Stimulated activated CD4-positive, alpha-beta T cell treated with anti-CD3 and anti-CD28 coated beads, Interleukin-1b, Interleukin-23, amount 100 ng/mL, for 4 hours (primary cell): ENCODE measurements at regions not wholly inside any gene's neighbourhood (a gene's known extent, or its start where the extent isn't known, plus 50 kb on each side); places are given as distances from the start of the nearest gene placed in this dataset.

Experiments used
- DNase-seq, 2 donors: peaks; one replicate each; pipeline ENCODE4 v3.0.0-alpha.2; 2020; ENCODE audit warnings: low read depth in 2 of 2

DNA sequence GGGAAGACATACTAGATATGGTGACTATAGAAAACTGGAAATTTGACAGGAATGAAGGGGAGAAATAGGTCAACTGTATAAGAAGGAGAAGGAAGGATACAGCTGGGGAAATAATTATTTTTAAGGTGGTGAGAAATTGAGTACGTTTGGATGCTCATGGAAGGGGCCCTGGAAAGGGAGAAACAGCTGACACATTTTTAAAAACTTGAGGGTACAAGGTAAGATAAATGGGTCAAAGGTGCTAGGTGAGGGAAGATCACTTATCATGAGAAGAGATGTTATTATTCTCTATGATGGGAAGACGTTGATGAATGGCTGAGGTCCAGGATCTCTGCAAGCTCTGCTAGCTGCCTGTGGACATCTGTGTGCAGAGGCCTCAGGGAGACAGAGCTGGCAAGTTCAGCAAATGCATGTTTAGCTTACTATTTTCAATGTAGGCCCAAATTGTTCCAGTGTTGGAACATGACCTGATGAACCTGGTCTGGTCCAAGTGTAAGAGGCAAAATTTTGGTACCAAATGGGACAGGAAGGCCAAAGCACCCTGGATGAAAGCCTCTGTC, 181.7 kb downstream of the MTRR start:
- no peak for DNase-seq

DNA sequence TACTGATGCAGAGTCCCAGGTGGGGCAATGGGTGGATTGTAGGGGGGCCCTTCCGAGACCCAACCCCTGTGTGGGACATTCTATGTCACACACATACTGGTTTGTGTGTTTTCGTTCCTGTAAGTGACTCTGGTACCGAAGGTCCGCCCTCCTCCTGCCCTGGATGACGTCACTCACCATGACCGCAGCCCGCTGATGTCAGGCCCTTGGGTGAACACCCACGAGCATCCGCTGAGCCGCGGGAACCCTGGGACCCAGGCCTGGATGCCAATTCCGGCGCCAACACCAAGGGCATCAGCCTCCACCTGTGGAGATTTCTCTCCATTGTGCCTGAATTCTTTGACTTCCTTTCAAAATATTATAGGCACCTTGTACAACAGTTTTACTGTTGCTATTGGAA, 184.3 kb downstream of the MTRR start:
- no peak for DNase-seq

DNA sequence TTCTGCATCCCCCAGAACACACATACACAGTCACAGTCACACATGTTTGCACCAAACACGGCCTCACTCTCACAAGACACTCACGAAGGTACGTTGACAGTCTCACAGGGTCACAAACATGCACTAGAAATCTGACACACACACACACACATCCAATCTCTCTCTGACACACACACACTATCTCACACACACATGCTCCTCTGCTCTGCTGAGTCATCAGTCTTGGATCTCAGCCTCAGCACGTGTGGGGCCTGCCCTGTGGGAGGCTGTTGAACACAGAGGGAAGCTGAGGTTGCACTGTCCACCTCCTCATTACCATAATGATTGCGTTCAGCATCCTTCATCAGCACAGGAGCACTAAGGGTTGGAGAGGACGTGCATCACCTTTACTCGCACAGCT, 188.8 kb downstream of the MTRR start:
- DNase-seq = no peak

DNA sequence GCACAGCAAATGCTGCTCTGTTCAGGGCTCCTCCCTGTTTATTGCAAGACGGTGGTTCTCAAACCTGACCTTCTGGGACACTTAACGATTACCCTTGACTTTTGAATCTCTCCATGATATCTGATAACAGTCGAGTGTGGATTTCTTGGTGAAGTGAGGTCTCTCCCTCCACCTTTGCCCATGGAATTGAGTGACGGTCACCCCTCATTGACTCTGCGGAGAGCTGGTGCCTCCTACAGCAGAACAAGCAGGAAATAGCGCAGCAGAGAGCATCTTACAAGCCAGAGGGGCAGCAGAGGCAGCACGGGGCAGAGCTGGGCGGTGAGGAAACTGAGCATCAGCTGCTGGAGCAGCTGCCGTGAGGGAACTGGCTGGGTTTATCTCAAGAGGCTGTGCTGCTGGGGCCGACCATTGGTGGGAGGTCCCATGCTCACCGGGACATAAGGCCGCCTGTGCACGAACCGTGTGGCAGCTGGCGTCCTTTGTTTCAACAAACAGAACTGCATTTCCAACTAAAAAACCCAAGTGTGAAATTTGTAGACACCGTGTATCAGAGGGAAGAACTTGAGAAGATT, 189.8 kb downstream of the MTRR start:
- no peak for DNase-seq

DNA sequence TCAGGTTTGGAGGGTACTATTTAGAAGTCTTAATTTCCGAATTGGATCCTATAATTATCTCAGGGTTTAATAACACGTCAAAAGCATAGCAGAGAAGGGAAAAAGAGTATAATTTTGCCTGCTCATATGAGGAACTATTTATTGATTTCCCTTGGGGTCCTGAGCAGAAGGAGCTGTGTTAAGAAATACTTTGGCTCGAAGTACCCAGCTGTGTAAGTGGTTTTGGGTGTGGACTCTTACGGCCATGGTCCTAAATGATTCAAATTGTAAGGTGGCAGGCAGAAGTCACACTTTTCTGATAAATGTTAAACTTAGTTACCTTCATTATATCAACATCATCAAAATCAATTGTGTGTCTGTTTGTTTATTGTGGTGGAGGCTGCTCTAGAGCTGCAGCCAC, 190.4 kb downstream of the MTRR start:
- DNase-seq = no peak

DNA sequence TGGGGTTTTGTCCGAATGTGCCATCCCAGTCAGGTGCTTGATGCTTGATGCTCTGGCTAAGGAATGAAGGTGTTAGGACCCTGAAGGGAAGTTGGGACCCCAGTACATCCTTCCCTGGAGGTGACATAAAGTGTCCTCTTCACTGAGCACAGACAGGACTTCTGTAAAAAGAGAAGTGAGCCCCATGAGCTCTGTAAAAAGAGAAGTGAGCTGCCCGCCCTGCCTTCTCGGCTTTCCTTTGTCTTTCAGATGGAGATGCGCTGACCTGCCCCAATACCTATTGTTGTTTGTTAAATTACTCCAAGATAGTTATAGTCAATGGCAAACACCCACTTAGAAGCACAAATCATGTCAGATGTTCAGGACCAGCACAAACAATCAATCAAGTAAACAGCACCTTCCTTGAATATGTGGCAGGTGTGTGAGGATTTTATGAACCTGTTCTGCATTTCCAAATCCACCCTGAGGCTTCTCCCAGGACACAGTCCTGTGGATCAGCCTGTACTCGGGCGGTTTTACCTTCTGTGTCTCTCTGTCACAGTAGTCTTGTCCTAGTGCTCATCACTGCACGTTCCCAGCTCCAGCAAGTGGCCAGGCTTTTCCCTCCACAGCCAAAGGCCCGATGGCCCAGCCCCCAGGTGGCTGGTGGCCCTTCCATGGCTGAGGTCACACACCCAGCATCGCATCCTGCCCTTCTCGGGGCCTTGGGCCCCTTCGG, 191.4 kb downstream of the MTRR start:
- no peak for DNase-seq

DNA sequence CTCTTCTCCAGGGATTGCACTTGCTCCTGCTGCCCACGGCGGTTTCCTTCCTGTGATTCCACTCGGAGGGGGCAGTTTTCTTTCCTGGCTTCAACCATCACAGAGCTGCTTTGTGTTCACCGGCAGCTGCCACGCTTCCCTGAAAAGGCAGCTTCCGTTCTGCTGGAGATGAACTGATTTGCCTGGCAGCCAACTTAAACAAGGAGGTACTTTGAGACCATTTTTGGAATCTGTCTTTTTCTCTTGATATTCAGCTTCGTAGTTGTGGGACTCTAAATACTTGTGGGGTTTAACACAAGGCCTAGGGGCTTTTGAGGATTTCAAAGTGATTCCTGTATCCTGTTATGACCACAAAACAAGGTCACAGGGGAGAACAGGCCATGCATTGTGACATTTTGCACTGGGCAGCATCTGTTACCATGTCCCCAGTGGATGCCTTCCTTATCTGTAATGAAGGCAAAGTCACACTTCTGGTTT, 192.0 kb downstream of the MTRR start:
- DNase-seq = no peak

DNA sequence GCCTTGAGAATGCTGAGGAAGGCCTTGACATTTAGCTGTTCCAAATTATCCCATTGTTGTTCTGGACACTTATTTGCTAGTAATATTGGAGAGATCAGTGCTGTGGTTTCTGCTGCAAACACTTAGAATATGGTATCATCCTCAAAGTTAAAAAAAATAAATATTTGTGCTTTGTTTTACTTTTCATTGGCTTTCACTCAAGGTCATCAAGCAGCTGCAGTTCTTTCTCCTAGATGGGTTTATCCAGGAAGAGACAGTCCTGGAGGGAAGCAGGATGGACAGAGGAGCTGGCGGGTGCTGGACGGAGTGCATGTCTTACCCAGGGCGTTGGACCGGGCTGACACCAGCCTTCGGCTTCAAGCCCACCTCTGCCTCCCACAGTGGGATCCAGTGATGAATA, 193.6 kb downstream of the MTRR start:
- DNase-seq = no peak

DNA sequence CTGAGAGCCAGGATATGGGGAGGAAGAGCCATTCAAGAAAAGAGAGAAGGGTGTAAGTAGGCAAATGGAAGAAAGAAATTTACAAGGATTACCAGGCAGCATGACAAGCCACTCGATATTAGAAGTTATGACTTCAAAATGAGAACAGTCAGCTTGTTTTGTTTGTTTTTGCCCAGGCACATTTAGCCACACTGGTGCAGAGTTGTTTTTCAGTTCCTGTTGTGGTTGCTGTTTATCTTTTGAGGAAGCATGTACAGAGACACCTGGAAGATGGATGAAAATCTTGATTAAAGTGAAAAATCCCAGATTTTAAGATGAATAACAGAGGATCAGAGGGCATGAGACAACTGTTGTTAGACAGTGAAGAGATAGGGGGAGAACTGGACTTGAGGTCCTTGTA, 199.1 kb downstream of the MTRR start:
- DNase-seq = no peak

DNA sequence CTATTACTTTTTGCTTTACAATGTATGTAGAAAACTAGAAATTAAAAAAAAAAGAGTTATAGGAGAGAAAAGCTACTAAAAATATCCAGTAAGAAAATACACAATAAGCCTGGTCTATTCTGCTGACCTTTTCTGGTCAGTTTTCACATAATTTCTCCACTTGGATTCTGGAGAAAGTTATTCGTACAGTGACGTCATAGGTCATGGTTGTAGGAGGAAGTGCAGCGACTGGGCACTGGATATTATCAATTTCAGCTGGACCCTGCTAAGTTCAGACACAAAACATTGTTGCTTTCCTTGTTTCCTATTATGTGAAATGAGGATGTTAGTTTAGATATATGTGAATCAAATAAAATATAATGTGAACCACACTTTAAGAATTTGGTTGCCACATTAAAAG, 201.2 kb downstream of the MTRR start:
- DNase-seq = no peak

DNA sequence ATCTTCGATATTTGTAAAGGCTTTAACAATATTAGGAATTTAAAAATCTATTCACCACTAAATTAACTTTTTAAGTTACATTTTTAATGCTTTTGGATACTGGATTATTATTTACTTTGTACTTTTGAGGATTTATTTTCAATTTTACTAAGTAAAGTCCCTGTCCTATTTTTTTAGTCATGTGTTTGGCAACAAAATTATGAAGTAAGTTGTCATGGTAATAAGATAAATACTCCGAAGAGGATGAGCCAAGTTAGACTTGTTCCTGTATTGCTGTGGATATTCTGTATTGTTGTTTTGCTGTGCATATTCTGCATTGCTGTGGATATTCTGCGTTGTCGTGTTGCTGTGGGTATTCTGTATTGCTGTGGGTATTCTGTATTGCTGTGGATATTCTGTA, 210.1 kb downstream of the MTRR start:
- DNase-seq = no peak

DNA sequence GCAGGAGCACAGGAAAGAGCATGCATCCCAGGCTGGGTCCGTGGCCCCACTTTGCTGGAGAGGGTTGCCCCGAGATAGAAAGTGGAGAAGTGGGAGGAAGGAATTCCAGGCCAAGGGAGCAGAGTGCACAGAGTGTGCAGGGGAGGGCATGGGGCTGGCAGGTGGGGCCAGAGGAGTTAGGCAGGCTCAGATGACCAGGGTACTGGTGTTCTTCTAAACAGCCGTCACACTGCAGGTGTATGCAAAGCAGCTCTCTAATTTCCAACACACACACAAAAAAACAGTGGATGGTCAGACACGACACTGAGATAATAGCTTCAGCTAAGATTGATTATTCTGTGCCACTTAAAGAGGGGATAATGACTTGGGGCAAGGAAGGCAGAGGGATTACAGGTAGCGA, 212.2 kb downstream of the MTRR start:
- DNase-seq = no peak

DNA sequence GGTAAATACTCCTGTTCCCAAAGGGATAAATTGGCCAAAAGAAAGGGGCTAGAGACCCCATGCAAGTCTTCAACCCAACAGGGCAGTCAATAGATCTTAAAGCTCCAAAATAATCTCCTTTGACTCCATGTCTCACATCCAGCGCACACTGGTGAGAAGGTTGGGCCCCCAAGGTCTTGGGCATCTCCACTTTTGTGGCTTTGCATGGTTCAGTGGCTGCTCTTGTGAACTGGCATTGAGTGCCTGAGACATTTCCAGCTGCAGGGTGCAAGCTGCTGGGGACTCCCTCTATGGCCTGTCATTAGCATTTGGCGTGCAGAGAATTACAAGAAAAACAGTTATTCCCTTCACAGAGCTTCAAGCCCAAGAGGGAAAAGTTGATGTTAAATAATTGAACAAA, 224.7 kb downstream of the MTRR start:
- DNase-seq = no peak

DNA sequence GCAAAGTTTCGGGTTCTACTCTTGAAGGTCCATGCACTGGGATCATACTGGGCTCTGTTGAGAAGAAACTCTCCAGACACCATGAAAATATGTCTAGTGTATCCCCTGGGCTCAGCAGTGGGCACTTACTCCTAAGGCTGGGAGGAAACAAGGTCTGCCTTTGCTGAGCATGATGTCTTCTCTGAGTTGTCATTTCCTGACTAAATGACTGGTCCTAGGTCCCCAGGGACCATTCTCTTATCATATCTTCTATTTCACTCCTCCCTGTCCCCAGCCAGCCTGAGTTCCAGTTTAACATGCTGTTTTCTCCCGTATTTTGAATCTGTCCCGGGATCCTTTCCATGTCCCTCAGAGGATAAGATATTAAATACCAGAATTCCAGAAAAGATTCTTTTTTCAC, 225.4 kb downstream of the MTRR start:
- no peak for DNase-seq

DNA sequence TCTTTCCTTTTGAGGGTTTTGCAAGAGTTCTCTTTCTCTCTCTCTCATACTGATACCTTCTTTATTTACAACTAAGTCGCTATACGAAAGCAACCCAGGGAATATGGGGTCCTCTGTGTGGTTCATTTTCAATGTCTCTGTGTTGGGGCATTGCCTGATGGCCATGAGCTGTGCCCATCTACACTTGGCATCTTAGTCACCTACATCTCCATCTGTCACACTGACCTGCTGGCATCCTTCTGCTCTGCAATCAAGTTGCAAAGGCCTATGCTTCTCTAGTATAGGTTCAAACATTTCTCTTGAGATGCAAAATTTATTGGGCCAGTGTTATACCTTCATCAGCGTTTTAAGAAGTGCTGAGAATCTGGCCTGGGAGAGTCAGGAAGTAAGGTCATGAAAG, 228.2 kb downstream of the MTRR start:
- DNase-seq = no peak

DNA sequence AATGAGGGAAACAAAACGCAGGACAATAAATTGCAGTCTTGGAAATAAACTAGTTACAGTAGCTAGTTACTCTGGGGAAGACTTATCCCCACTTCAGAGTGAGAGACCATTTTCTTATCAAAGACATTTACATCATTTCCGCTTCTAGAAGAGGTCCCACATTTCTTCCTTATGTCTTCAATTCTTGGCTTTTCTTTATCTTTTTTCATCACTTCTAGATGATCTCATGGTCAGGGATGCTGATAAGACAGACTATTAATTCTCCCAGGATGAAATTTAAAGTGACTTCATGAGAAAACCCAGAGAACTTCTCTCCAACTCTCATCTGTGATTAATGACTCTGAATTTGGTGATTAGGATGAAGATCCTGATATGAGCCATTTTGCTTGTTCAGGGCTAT, 229.1 kb downstream of the MTRR start:
- DNase-seq = no peak

DNA sequence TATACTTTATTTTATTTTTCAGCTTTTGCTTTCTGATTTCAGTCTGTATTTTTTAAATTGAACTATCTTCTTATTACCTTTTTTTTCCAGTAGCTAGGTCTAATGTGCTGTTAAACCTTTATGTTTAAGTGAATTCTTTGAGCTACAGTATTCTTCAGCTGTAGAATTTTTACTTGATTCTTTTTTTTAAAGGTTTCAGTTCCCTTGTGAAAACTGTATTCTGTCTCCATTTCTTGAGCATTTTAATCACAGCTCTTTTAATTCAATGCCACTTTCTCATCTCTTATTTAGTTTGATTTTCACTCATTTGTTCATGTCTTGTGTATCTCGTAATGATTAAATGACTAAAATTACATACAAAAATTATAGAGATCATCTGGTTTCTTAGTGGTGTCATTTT, 233.8 kb downstream of the MTRR start:
- DNase-seq = no peak

DNA sequence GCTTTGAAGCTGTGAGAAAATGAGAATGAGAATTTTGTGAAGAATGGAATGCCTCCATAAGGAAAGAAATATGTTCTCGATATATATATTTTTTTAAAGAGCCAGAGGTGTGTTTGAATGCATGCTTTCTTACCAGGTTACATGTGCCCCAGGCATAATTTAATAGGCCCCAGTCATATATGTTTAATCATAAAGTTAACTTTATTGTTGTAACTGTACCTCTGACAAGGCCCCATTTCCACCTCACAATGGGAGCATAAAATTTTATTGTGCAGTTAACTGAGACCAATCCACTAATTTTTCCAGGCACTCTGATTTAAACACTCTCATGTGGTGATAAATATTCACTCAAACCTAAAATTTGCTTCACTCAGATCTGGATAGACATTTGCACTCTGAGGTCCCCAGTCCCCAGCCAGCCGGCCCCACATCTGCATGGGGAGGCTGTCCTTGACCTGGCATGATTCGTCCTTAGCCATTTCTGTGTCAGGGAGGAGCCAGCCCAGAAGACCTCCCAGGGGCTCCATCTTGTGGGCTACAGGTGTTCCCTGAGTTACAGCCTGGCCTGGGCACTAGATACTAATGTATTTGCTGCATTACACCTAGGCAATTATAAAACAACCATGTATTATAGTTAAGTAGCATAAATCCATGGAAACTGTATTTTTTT, 245.8 kb downstream of the MTRR start:
- DNase-seq = no peak

DNA sequence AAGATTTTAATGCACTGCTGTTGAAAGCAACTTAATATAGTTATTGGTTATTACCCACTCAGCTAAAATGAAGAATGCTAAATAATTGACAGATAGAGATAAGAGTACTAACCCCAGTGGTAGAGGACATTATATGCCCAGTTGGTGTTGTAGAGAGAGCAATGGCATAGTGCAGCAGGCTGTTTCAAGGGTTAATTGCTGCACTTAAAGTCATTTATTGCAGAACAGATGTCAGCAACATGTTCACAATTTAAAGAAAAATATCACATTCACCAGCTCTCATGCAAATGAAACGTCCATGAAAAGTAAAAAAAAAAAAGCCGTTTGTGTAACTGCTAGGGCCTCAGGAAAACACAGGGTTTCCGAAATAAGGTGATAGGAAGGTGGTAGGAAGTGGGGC, 254.6 kb downstream of the MTRR start:
- DNase-seq = no peak

DNA sequence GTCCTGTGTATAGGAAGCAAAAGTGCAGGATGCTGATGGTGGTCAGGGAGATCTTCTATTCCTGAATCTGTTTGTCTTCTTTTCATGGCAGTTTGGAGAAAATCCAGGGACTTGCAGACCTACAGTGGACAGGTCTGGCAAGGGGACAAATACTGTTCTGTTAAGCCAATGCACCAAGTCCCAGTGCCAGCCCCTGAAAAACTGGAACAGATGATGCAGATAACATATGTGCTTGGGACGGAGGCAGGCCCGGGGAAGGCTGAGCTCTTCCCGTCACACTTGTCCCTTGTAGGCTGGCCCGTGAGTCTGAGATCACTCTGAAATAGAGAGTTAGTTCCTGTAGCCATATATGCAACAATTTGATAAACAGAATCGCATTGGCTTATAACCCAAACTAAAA, 265.7 kb downstream of the MTRR start:
- no peak for DNase-seq

DNA sequence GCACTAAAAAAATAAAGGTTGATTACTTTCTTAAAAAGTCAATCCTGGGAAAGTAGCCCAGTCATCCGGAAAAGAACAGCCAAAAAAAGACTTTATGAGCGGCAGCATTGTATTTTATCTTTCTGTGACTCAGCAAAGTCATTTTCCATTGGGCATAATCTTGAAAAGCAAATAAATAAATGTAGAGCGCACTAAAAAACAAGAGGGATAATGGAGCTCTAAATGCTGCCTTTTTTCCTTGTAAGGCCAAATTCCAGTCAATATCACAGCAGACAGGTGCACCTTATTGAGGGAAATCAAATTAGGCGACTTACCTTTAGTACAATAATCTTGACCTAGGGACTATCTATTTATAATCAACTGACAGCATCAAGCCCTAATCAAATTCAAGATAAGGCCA, 266.8 kb downstream of the MTRR start:
- no peak for DNase-seq

DNA sequence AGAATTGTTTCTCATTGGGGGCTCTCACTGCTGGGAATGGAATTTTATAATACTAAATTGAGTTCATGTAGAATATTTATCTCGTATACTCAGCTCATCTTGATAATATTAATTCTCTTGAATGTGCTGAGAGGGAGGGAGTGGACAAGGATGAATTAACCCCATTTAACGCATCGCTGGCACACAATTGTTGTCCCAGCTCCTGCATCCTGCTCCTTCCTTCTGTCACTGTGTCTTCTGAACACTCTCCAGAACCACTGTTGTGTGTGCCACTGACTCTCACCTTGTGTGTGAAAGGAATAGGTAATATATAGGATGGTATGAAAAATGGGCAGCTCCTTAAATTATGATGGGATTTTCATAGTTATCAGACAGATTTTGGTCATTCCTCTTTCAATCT, 267.3 kb downstream of the MTRR start:
- DNase-seq = no peak

DNA sequence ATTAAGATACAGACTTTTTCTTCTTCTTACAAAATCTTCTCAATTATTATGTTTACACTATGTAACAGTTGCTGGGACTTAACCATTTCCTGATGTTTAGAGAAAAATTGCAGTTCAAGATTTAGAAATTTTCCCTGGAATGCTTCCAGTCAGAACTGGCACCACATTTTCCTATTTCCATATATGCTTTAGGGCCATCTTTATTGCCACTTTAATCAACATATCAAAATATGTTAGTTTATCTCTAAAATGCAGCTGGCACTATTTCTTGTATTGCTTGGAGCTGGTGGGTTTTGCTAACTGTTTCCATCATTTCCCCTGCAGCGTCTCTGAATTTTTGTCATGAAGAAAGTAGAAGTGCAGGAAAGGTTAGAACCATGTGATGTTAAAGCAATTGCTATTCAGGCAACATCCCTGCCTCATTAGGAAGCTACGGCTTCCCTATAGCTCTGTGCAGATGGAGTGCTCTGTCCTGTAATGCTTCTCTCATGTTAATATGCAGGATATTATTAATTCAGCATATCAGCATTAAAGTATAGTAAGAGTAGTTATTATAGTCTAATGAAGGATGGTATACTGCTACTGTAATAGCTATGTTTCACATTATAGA, 269.1 kb downstream of the MTRR start:
- no peak for DNase-seq
